H1 (cell line): ENCODE measurements at regions not wholly inside any gene's neighbourhood (a gene's known extent, or its start where the extent isn't known, plus 50 kb on each side); places are given as distances from the start of the nearest gene placed in this dataset.

Experiments used
- GABPA ChIP-seq: IDR thresholded peaks from 2 replicates; pipeline ENCODE4 v1.6.1; 2011; ENCODE audit warnings: mild to moderate bottlenecking, low read length, moderate library complexity, borderline replicate concordance; ENCODE audit not compliant: insufficient read depth
- TEAD4 ChIP-seq: IDR thresholded peaks from 2 replicates; pipeline ENCODE4 v1.6.1; 2012; ENCODE audit warnings: low read depth, low read length, inconsistent platforms, mixed read lengths

- TF ChIP-seq TEAD4, result no peak
- no peak for TF ChIP-seq GABPA
These were observed 665.6 kb downstream of the DNAJB9 start (continued) for GRCh38 chr7:109235316-109235715.
